Neural crest cell (in vitro differentiated cells): ENCODE measurements at regions not wholly inside any gene's neighbourhood (a gene's known extent, or its start where the extent isn't known, plus 50 kb on each side); places are given as distances from the start of the nearest gene placed in this dataset.

Source experiments
- DNase-seq: peaks from one replicate; pipeline ENCODE4 v3.0.0; 2021; ENCODE audit warnings: low read depth, mixed read lengths, low spot score
- H3K27ac Mint-ChIP-seq: one replicate; pipeline ENCODE4 v1.8.0; 2021; ENCODE audit warnings: mild to moderate bottlenecking, mixed read lengths; ENCODE audit not compliant: unreplicated experiment
- H3K27me3 Mint-ChIP-seq: 2 replicates; pipeline ENCODE4 v1.8.0; 2021; ENCODE audit warnings: low read depth, mild to moderate bottlenecking, mixed read lengths
- H3K36me3 Mint-ChIP-seq: 2 replicates; pipeline ENCODE4 v1.8.0; 2021; ENCODE audit warnings: low read depth, mild to moderate bottlenecking, mixed read lengths
- H3K4me1 Mint-ChIP-seq: 2 replicates; pipeline ENCODE4 v1.8.0; 2021; ENCODE audit warnings: mixed read lengths
- H3K4me3 Mint-ChIP-seq: one replicate; pipeline ENCODE4 v1.8.0; 2021; ENCODE audit warnings: mild to moderate bottlenecking, mixed read lengths
- H3K9me3 Mint-ChIP-seq: 2 replicates; pipeline ENCODE4 v1.8.0; 2021; ENCODE audit warnings: mixed read lengths
- CTCF ChIP-seq: fragments of 200-600 bp; sonication (generic); conservative IDR thresholded peaks from 2 replicates; pipeline ENCODE4 v1.5.0; 2021; ENCODE audit warnings: antibody characterized with exemption, mild to moderate bottlenecking

GRCh38 chrX:137215467-137215866 lies 181.7 kb upstream of the GPR101 start:
- no peak overlapping the region for H3K27ac Mint-ChIP-seq
- H3K27me3 Mint-ChIP-seq = no peaks in the 10 kb centered on the region
- peaks cover 4% of the 10 kb centered on the region for H3K4me1 Mint-ChIP-seq
- no peak for DNase-seq
- no peak overlapping the region for H3K4me3 Mint-ChIP-seq
- H3K36me3 Mint-ChIP-seq = peaks cover 2% of the 10 kb centered on the region
- H3K9me3 Mint-ChIP-seq = peaks cover 13% of the 10 kb centered on the region
- no peak for TF ChIP-seq CTCF

GRCh38 chrX:137212078-137212632 lies 178.4 kb upstream of the GPR101 start:
- H3K27me3 Mint-ChIP-seq = no peaks in the 10 kb centered on the region
- peaks cover 2% of the 10 kb centered on the region for H3K36me3 Mint-ChIP-seq
- H3K27ac Mint-ChIP-seq = no peak overlapping the region
- H3K4me3 Mint-ChIP-seq = no peak overlapping the region
- H3K4me1 Mint-ChIP-seq = peaks cover 4% of the 10 kb centered on the region
- H3K9me3 Mint-ChIP-seq = peaks cover 17% of the 10 kb centered on the region
- no peak for TF ChIP-seq CTCF
- no peak for DNase-seq

- H3K4me1 Mint-ChIP-seq = no peaks in the 10 kb centered on the region
- peaks cover 6% of the 10 kb centered on the region for H3K27me3 Mint-ChIP-seq
- H3K27ac Mint-ChIP-seq = no peak overlapping the region
- no peak for TF ChIP-seq CTCF
- H3K36me3 Mint-ChIP-seq = no peaks in the 10 kb centered on the region
- no peak for DNase-seq
- H3K9me3 Mint-ChIP-seq = no peaks in the 10 kb centered on the region
- H3K4me3 Mint-ChIP-seq = no peak overlapping the region
Observed at GRCh38 chrX:137198040-137198439, 164.2 kb upstream of the GPR101 start.

GRCh38 chrX:137195991-137196390 lies 162.2 kb upstream of the GPR101 start:
- Mint-ChIP-seq H3K27ac (no peak overlapping the region), H3K4me3 (no peak overlapping the region), H3K27me3 (peaks cover 6% of the 10 kb centered on the region), H3K36me3 (no peaks in the 10 kb centered on the region), H3K4me1 (no peaks in the 10 kb centered on the region), H3K9me3 (peaks cover 3% of the 10 kb centered on the region)
- no peak for TF ChIP-seq CTCF
- no peak for DNase-seq

- DNase-seq = no peak
- H3K36me3 Mint-ChIP-seq = no peaks in the 10 kb centered on the region
- peaks cover 6% of the 10 kb centered on the region for H3K27me3 Mint-ChIP-seq
- H3K9me3 Mint-ChIP-seq = peaks cover 6% of the 10 kb centered on the region
- H3K4me1 Mint-ChIP-seq = no peaks in the 10 kb centered on the region
- TF ChIP-seq CTCF = no peak
- H3K27ac Mint-ChIP-seq = no peak overlapping the region
- no peak overlapping the region for H3K4me3 Mint-ChIP-seq
Observed at GRCh38 chrX:137195296-137195695, 161.5 kb upstream of the GPR101 start.
